ENCODE measurements at regions not wholly inside any gene's neighbourhood (a gene's known extent, or its start where the extent isn't known, plus 50 kb on each side); places are given as distances from the start of the nearest gene placed in this dataset.

DNA sequence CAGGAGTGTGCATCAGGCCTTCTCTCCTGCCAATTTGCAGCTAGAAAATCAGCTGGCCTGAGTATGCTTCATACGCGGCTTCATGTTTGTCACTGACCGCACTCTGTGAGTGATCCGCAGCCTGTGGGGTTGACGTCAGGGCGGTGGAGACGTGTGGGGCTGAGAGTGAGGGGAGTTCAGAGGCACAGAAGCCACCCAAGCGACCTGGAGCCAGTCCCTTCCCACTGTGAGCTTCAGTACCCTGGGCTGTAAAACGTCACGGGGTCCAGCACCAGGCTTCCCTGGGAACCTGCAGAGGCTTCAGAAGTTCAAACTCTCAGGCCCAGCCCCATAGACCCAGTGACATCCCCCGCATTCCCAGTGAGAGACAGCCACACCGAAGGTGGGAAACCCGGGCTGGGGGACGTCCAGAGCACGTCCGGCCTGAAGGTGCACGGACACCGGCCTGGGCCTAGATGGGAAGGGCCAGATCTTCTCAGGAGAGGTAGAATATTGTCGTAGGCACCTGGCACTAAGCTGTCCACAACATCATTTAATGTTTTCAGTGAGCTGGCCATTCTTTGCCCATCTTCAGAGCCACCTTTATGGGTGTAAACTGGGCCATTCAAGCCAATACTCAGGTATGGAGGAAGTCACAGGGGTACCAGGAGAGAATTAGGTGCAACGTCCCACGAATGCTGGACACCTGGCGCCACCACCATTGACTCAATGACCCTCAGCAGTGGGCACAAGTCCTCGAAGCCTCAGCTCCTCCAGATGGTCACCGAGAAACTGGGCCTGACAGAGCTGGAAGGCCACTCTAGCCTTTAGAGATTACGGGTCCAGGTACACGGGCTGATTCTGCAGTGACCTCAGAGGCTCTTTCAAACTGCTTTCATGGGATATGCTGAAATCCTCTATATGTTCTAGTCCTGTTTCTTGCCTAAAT is 235.6 kb upstream of the MYT1L start:
- TF ChIP-seq, protein P1, sequence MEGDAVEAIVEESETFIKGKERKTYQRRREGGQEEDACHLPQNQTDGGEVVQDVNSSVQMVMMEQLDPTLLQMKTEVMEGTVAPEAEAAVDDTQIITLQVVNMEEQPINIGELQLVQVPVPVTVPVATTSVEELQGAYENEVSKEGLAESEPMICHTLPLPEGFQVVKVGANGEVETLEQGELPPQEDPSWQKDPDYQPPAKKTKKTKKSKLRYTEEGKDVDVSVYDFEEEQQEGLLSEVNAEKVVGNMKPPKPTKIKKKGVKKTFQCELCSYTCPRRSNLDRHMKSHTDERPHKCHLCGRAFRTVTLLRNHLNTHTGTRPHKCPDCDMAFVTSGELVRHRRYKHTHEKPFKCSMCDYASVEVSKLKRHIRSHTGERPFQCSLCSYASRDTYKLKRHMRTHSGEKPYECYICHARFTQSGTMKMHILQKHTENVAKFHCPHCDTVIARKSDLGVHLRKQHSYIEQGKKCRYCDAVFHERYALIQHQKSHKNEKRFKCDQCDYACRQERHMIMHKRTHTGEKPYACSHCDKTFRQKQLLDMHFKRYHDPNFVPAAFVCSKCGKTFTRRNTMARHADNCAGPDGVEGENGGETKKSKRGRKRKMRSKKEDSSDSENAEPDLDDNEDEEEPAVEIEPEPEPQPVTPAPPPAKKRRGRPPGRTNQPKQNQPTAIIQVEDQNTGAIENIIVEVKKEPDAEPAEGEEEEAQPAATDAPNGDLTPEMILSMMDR (IDR thresholded peaks at IDR 0.05 in 2 of 3, conservative IDR thresholded peaks at IDR 0.05 in 1 of 3; ENCODE audit: borderline replicate concordance in 1 of 3, insufficient read depth in 1 of 3, low read depth in 2 of 3, low read length in 2 of 3), result no peak
- no peak for TF ChIP-seq POLR2A (IDR thresholded peaks at IDR 0.05; ENCODE audit: borderline replicate concordance, extremely low read depth, insufficient read depth, insufficient read length)
- TF ChIP-seq POLR2AphosphoS5 (IDR thresholded peaks at IDR 0.05; ENCODE audit: low read depth, low read length), result no peak

Data from HCT116 (cell line).